CD4-positive, alpha-beta T cell (primary cell): ENCODE measurements at regions not wholly inside any gene's neighbourhood (a gene's known extent, or its start where the extent isn't known, plus 50 kb on each side); places are given as distances from the start of the nearest gene placed in this dataset.

Source experiments
- ATAC-seq: fragments of 200-7000 bp; cut with Tn5 transposase; one replicate; pipeline ENCODE4 v1.10.0; 2022; ENCODE audit warnings: mild to moderate bottlenecking; ENCODE audit not compliant: poor library complexity
- CTCF ChIA-PET: fragments of 350-600 bp; sonication (Branson Sonifier 250); formaldehyde crosslinking; loops from one replicate; lab custom pipeline; 2021; ENCODE audit warnings: antibody characterized with exemption, inconsistent platforms; lab: Charles Lee
- POLR2A ChIA-PET: fragments of 350-600 bp; sonication (Branson Sonifier 250); formaldehyde crosslinking; loops from one replicate; lab custom pipeline; 2021; ENCODE audit warnings: antibody characterized with exemption, inconsistent platforms; lab: Charles Lee
- DNase-seq, 14 experiments: peaks; one replicate each; pipeline ENCODE4 v3.0.0-alpha.2; 2013 to 2020; ENCODE audit warnings: mixed read lengths in 2 of 14
- H3K27ac ChIP-seq, 2 donors: one replicate each; pipeline versions ENCODE4 v1.5.1 to v1.7.0; 2013; ENCODE audit warnings: low read length in 2 of 2, low read depth in 1 of 2, mild to moderate bottlenecking in 1 of 2
- H3K27me3 ChIP-seq, 2 experiments: 1 replicate in 1 of 2; 2 replicates in 1 of 2; pipeline versions ENCODE4 v1.6.1 to v1.7.0; 2013; ENCODE audit warnings: low read length in 2 of 2, control low read depth in 1 of 2, mild to moderate bottlenecking in 1 of 2, moderate library complexity in 1 of 2; ENCODE audit not compliant: insufficient read depth in 2 of 2, control insufficient read depth in 1 of 2
- H3K36me3 ChIP-seq: one replicate; pipeline ENCODE4 v1.6.1; 2013; ENCODE audit warnings: low read length, control low read depth; ENCODE audit not compliant: insufficient read depth
- H3K4me1 ChIP-seq: one replicate; pipeline ENCODE4 v1.6.1; 2013; ENCODE audit warnings: low read length, control low read depth; ENCODE audit not compliant: insufficient read depth
- H3K4me3 ChIP-seq: one replicate; pipeline ENCODE4 v1.5.1; 2013; ENCODE audit warnings: mild to moderate bottlenecking, low read length, moderate library complexity
- H3K9me3 ChIP-seq, 2 experiments: 1 replicate in 1 of 2; 2 replicates in 1 of 2; pipeline versions ENCODE4 v1.6.1 to v1.7.0; 2013; ENCODE audit warnings: low read length in 2 of 2, mild to moderate bottlenecking in 2 of 2, control low read depth in 1 of 2, moderate library complexity in 1 of 2; ENCODE audit not compliant: control insufficient read depth in 1 of 2, insufficient read depth in 1 of 2
- H3K27ac Mint-ChIP-seq: one replicate; pipeline ENCODE4 v1.8.0; 2020; ENCODE audit warnings: mixed read lengths
- H3K27me3 Mint-ChIP-seq: one replicate; pipeline ENCODE4 v1.8.0; 2021; ENCODE audit warnings: mixed read lengths
- H3K36me3 Mint-ChIP-seq: one replicate; pipeline ENCODE4 v1.8.0; 2021; ENCODE audit warnings: low read depth, mixed read lengths
- H3K4me1 Mint-ChIP-seq: one replicate; pipeline ENCODE4 v1.8.0; 2021; ENCODE audit warnings: low read depth, mixed read lengths
- H3K4me3 Mint-ChIP-seq: one replicate; pipeline ENCODE4 v1.8.0; 2020; ENCODE audit warnings: mild to moderate bottlenecking, mixed read lengths
- H3K9me3 Mint-ChIP-seq: one replicate; pipeline ENCODE4 v1.8.0; 2020; ENCODE audit warnings: mixed read lengths
- CTCF ChIP-seq: fragments of 200-600 bp; IDR thresholded peaks from one replicate; pipeline ENCODE4 v1.8.0; 2022; ENCODE audit warnings: antibody characterized with exemption, mild to moderate bottlenecking
- intact Hi-C, 2 experiments: fragments of 100-400 bp; cut with DNase I in 1 of 2; cut with micrococcal nuclease in 1 of 2; formaldehyde crosslinking; loops; one replicate each; pipeline versions ENCODE4 v1.15.1 to v1.9.0; 2023 to 2025; cut with DNase I, micrococcal nuclease

GRCh38 chr13:105625691-105626090 is 909.8 kb downstream of the EFNB2 start:
- Histone ChIP-seq H3K9me3 (no peaks in the 10 kb centered on the region), H3K4me3 (no peak overlapping the region), H3K27me3 (no peaks in the 10 kb centered on the region), H3K27ac (no peak overlapping the region), H3K4me1 (no peaks in the 10 kb centered on the region), H3K36me3 (no peaks in the 10 kb centered on the region)
- no peak for TF ChIP-seq CTCF
- no peak overlapping the region for H3K4me3 Mint-ChIP-seq
- H3K27me3 Mint-ChIP-seq: no peaks in the 10 kb centered on the region
- intact Hi-C loops: no loop called here
- H3K27ac Mint-ChIP-seq: no peak overlapping the region
- ChIA-PET CTCF (no interaction called here), POLR2A (no interaction called here)
- ATAC-seq: no peak
- H3K9me3 Mint-ChIP-seq: peaks cover 2% of the 10 kb centered on the region
- H3K4me1 Mint-ChIP-seq: no peaks in the 10 kb centered on the region
- no peaks in the 10 kb centered on the region for H3K36me3 Mint-ChIP-seq
- DNase-seq: no peak

DNA sequence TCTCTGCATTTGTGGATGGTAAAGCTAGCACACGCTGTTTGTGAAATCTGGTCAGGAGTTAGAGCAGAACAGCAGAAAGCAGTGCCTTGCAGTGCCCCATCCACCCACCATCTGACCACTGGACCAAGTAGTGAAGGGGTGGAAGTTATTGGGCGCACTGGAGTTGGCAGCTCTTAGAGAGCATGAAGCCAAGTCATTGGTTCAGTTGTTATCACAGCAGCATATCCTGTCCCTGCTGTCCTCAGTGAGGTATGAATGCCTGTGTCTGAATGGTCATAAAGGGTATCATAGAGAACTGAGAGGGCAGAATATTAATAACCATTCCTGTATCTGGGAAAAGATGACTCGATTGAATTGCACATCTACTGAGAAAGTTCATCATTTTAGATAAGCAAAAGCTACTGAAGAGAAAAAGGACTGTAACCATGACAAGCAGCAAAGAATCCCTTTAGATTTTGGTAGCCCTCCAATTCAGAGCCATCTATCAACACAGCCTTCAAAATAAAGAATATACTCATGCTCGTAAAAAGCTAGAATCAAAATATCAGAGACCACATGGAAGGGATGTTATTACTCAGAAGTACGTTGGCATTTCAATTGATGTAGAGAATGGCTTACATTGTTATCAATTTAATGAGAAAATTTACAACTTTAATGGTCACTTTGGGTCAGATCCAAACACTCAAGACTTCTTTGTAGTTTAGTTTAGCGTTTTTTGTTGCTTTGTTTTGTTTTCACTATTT is 919.0 kb downstream of the EFNB2 start:
- H3K4me3 Mint-ChIP-seq: no peak overlapping the region
- H3K27ac Mint-ChIP-seq: no peak overlapping the region
- no peak for ATAC-seq
- DNase-seq: no peak
- Histone ChIP-seq H3K36me3 (no peaks in the 10 kb centered on the region), H3K9me3 (no peaks in the 10 kb centered on the region), H3K27me3 (no peaks in the 10 kb centered on the region), H3K4me3 (no peak overlapping the region), H3K27ac (no peak overlapping the region), H3K4me1 (no peaks in the 10 kb centered on the region)
- H3K36me3 Mint-ChIP-seq: no peaks in the 10 kb centered on the region
- no peaks in the 10 kb centered on the region for H3K9me3 Mint-ChIP-seq
- no peak for TF ChIP-seq CTCF
- ChIA-PET CTCF (no interaction called here), POLR2A (no interaction called here)
- intact Hi-C loops: no loop called here
- H3K27me3 Mint-ChIP-seq: no peaks in the 10 kb centered on the region
- H3K4me1 Mint-ChIP-seq: no peaks in the 10 kb centered on the region

DNA sequence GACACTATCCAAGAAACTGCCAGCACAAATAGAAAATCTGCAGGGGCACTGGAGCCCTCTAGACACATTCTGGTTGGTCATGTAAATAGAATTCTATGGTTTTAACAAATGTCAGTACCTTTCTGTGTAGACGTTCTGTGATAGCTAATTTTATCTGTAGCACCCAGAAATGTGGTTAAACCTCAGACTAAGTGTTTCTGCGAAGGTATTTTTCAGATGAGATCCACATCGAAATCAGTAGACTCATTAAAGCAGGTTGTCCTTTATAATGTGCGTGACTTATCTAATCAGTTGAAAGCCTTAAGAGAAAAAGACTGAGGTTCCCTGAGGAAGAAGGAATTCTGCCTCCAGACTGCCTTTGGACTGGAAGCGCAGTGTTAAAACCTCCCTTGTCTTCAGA is 922.9 kb downstream of the EFNB2 start:
- H3K4me3 Mint-ChIP-seq: no peak overlapping the region
- no peaks in the 10 kb centered on the region for H3K36me3 Mint-ChIP-seq
- POLR2A ChIA-PET: no interaction called here
- H3K27ac ChIP-seq: no peak overlapping the region
- intact Hi-C loops: no loop called here
- no peaks in the 10 kb centered on the region for H3K36me3 ChIP-seq
- no peaks in the 10 kb centered on the region for H3K9me3 Mint-ChIP-seq
- no peak overlapping the region for H3K27ac Mint-ChIP-seq
- DNase-seq (no peak), ATAC-seq (no peak)
- CTCF ChIA-PET: no interaction called here
- H3K4me1 Mint-ChIP-seq: no peaks in the 10 kb centered on the region
- H3K27me3 ChIP-seq: no peaks in the 10 kb centered on the region
- H3K9me3 ChIP-seq: no peaks in the 10 kb centered on the region
- no peaks in the 10 kb centered on the region for H3K4me1 ChIP-seq
- H3K27me3 Mint-ChIP-seq: no peaks in the 10 kb centered on the region
- TF ChIP-seq CTCF: no peak
- H3K4me3 ChIP-seq: no peak overlapping the region
